CD4-positive, alpha-beta T cell treated with Interferon alpha-2 for 1 hour (primary cell): ENCODE measurements at regions not wholly inside any gene's neighbourhood (a gene's known extent, or its start where the extent isn't known, plus 50 kb on each side); places are given as distances from the start of the nearest gene placed in this dataset.
"Not testable (repeated sequence)": the region's sequence is repeated elsewhere in the genome, so short reads cannot be mapped to it uniquely, and the experiment has no call there.

Source experiments
- DNase-seq, 2 donors: peaks; one replicate each; pipeline ENCODE4 v3.0.0-alpha.2; 2020 to 2022

GRCh38 chr22:26769663-26770062 lies 112.3 kb downstream of the MIAT start:
- no peak for DNase-seq

- no peak for DNase-seq
These were observed 113.2 kb downstream of the MIAT start for GRCh38 chr22:26770624-26771023.

- not testable (repeated sequence) for DNase-seq
These were observed 115.7 kb downstream of the MIAT start for GRCh38 chr22:26773054-26773453.

GRCh38 chr22:26775394-26775793 lies 118.0 kb downstream of the MIAT start:
- no peak for DNase-seq

- no peak for DNase-seq
These were observed 119.9 kb downstream of the MIAT start for GRCh38 chr22:26777156-26777801.

GRCh38 chr22:26778372-26778771 lies 121.0 kb downstream of the MIAT start:
- DNase-seq: no peak

- no peak for DNase-seq
These were observed 121.7 kb downstream of the MIAT start for GRCh38 chr22:26779108-26779507.

GRCh38 chr22:26779929-26780328 lies 122.5 kb downstream of the MIAT start:
- DNase-seq: no peak

GRCh38 chr22:26780521-26780920 lies 123.1 kb downstream of the MIAT start:
- no peak for DNase-seq

- DNase-seq: no peak
These were observed 123.7 kb downstream of the MIAT start for GRCh38 chr22:26781062-26781461.

- DNase-seq: no peak
These were observed 124.2 kb downstream of the MIAT start for GRCh38 chr22:26781596-26781995.

- no peak for DNase-seq
These were observed 126.5 kb downstream of the MIAT start for GRCh38 chr22:26783885-26784284.

- DNase-seq: no peak
These were observed 127.4 kb downstream of the MIAT start for GRCh38 chr22:26784772-26785171.

GRCh38 chr22:26785932-26786331 lies 128.5 kb downstream of the MIAT start:
- no peak for DNase-seq

GRCh38 chr22:26786398-26786797 lies 129.0 kb downstream of the MIAT start:
- no peak for DNase-seq

- no peak for DNase-seq
These were observed 132.6 kb downstream of the MIAT start for GRCh38 chr22:26789951-26790350.

GRCh38 chr22:26792522-26792921 lies 135.1 kb downstream of the MIAT start:
- no peak for DNase-seq

GRCh38 chr22:26796785-26797184 lies 139.4 kb downstream of the MIAT start:
- DNase-seq: no peak

- no peak for DNase-seq
These were observed 140.5 kb downstream of the MIAT start for GRCh38 chr22:26797910-26798309.

- no peak for DNase-seq
These were observed 141.2 kb downstream of the MIAT start for GRCh38 chr22:26798462-26799065.

GRCh38 chr22:26800858-26801257 lies 143.5 kb downstream of the MIAT start:
- DNase-seq: no peak

- DNase-seq: no peak
These were observed 144.1 kb downstream of the MIAT start for GRCh38 chr22:26801449-26801848.

GRCh38 chr22:26804315-26804714 lies 146.9 kb downstream of the MIAT start:
- no peak for DNase-seq

- no peak for DNase-seq
These were observed 147.6 kb downstream of the MIAT start for GRCh38 chr22:26804911-26805539.
